ENCODE measurements at regions not wholly inside any gene's neighbourhood (a gene's known extent, or its start where the extent isn't known, plus 50 kb on each side); places are given as distances from the start of the nearest gene placed in this dataset.

- TF ChIP-seq CTCF (IDR thresholded peaks at IDR 0.05) (no peak), POLR2A (IDR thresholded peaks at IDR 0.05) (no peak)
These were observed 84.6 kb upstream of the PTGDR start for GRCh38 chr14:52182853-52183252.

Data from upper lobe of left lung (tissue), 4 donors.